HG03097 (cell line): ENCODE measurements at regions not wholly inside any gene's neighbourhood (a gene's known extent, or its start where the extent isn't known, plus 50 kb on each side); places are given as distances from the start of the nearest gene placed in this dataset.
"Not testable (repeated sequence)": the region's sequence is repeated elsewhere in the genome, so short reads cannot be mapped to it uniquely, and the experiment has no call there.

Source experiments
- ATAC-seq: cut with Tn5 transposase; IDR thresholded peaks from one replicate; pipeline ENCODE4 v1.9.1; 2021; ENCODE audit not compliant: unreplicated experiment, low FRiP score

- no peak for ATAC-seq
These were observed 127.6 kb upstream of the GBE1 start for GRCh38 chr3:81888914-81889557.

GRCh38 chr3:81887448-81887847 lies 126.0 kb upstream of the GBE1 start:
- ATAC-seq: no peak

- ATAC-seq: no peak
These were observed 124.6 kb upstream of the GBE1 start for GRCh38 chr3:81886081-81886480.

- no peak for ATAC-seq
These were observed 123.3 kb upstream of the GBE1 start for GRCh38 chr3:81884791-81885190.

GRCh38 chr3:81876826-81877225 lies 115.4 kb upstream of the GBE1 start:
- no peak for ATAC-seq

GRCh38 chr3:81874738-81875137 lies 113.3 kb upstream of the GBE1 start:
- no peak for ATAC-seq

- no peak for ATAC-seq
These were observed 111.1 kb upstream of the GBE1 start for GRCh38 chr3:81872566-81872965.

- no peak for ATAC-seq
These were observed 110.1 kb upstream of the GBE1 start for GRCh38 chr3:81871358-81872155.

GRCh38 chr3:81869382-81869781 lies 107.9 kb upstream of the GBE1 start:
- no peak for ATAC-seq

- no peak for ATAC-seq
These were observed 107.2 kb upstream of the GBE1 start for GRCh38 chr3:81868597-81868996.

- no peak for ATAC-seq
These were observed 106.4 kb upstream of the GBE1 start for GRCh38 chr3:81867875-81868274.

GRCh38 chr3:81865164-81865563 lies 103.7 kb upstream of the GBE1 start:
- not testable (repeated sequence) for ATAC-seq

- no peak for ATAC-seq
These were observed 102.8 kb upstream of the GBE1 start for GRCh38 chr3:81864272-81864671.

GRCh38 chr3:81863756-81864155 lies 102.3 kb upstream of the GBE1 start:
- no peak for ATAC-seq

- no peak for ATAC-seq
These were observed 100.1 kb upstream of the GBE1 start for GRCh38 chr3:81861593-81861992.

GRCh38 chr3:81859524-81859923 lies 98.1 kb upstream of the GBE1 start:
- ATAC-seq: no peak

- no peak for ATAC-seq
These were observed 92.0 kb upstream of the GBE1 start for GRCh38 chr3:81853431-81853830.

- no peak for ATAC-seq
These were observed 89.7 kb upstream of the GBE1 start for GRCh38 chr3:81851176-81851575.

GRCh38 chr3:81846988-81847387 lies 85.5 kb upstream of the GBE1 start:
- ATAC-seq: no peak

GRCh38 chr3:81841540-81841939 lies 80.1 kb upstream of the GBE1 start:
- no peak for ATAC-seq

GRCh38 chr3:81839504-81840094 lies 78.2 kb upstream of the GBE1 start:
- no peak for ATAC-seq

- ATAC-seq: no peak
These were observed 77.0 kb upstream of the GBE1 start for GRCh38 chr3:81838457-81838856.
